H1 (cell line): ENCODE measurements at regions not wholly inside any gene's neighbourhood (a gene's known extent, or its start where the extent isn't known, plus 50 kb on each side); places are given as distances from the start of the nearest gene placed in this dataset.

Source experiments
- CTCF ChIA-PET: fragments of 300-600 bp; sonication (Branson Sonifier 250); formaldehyde crosslinking; loops from one replicate; lab custom pipeline; 2021; ENCODE audit not compliant: partially characterized antibody; lab: Charles Lee
- POLR2A ChIA-PET: fragments of 300-600 bp; sonication (Branson Sonifier 250); formaldehyde crosslinking; loops from one replicate; lab custom pipeline; 2021; ENCODE audit warnings: inconsistent platforms; ENCODE audit not compliant: partially characterized antibody; lab: Charles Lee
- DNase-seq, 2 experiments: peaks; one replicate each; pipeline versions ENCODE4 v3.0.0 to v3.0.0-alpha.2; 2010 to 2022; ENCODE audit warnings: low spot score in 2 of 2, low read depth in 1 of 2, mixed read lengths in 1 of 2
- FAIRE-seq: peaks from 2 replicates; lab custom pipeline; 2011; peaks lifted over from hg19 to GRCh38; lab: Jason Lieb, UNC
- H2AFZ ChIP-seq: 2 replicates; pipeline ENCODE4 v1.8.1; 2012; ENCODE audit warnings: low read length, inconsistent platforms
- H2AK5ac ChIP-seq: 2 replicates; pipeline ENCODE4 v1.6.1; 2013; ENCODE audit warnings: low read depth, low read length
- H2BK120ac ChIP-seq: replicated peaks from 2 replicates; pipeline ENCODE3; 2013; ENCODE audit warnings: low read depth, low read length, inconsistent platforms
- H2BK12ac ChIP-seq: 2 replicates; pipeline ENCODE4 v1.6.1; 2013; ENCODE audit warnings: low read depth, low read length
- H2BK15ac ChIP-seq: 2 replicates; pipeline ENCODE4 v1.6.1; 2013; ENCODE audit warnings: low read length
- H2BK20ac ChIP-seq: 2 replicates; pipeline ENCODE4 v1.6.1; 2013; ENCODE audit warnings: low read length
- H2BK5ac ChIP-seq: 2 replicates; pipeline ENCODE4 v1.6.1; 2013; ENCODE audit warnings: low read depth, low read length
- H3K14ac ChIP-seq: 2 replicates; pipeline ENCODE4 v1.6.1; 2013; ENCODE audit warnings: inconsistent platforms; ENCODE audit not compliant: insufficient read length
- H3K18ac ChIP-seq: 2 replicates; pipeline ENCODE4 v1.6.1; 2013; ENCODE audit warnings: low read length; ENCODE audit errors: extremely low read depth
- H3K23ac ChIP-seq: 2 replicates; pipeline ENCODE4 v1.6.1; 2013; ENCODE audit warnings: inconsistent platforms; ENCODE audit not compliant: insufficient read length
- H3K23me2 ChIP-seq: 2 replicates; pipeline ENCODE4 v1.6.1; 2013; ENCODE audit warnings: low read depth, low read length
- H3K27ac ChIP-seq: 2 replicates; pipeline ENCODE4 v1.6.1; 2011; ENCODE audit warnings: low read depth, low read length, inconsistent platforms
- H3K27me3 ChIP-seq, 4 experiments: replicated peaks in 1 of 4; 1 replicate in 1 of 4; 2 replicates in 3 of 4; pipeline versions ENCODE4 v1.6.1 to v1.8.1; 2011 to 2013; ENCODE audit warnings: low read length in 3 of 4, mild to moderate bottlenecking in 3 of 4, inconsistent platforms in 2 of 4, mixed read lengths in 2 of 4, moderate library complexity in 1 of 4; ENCODE audit not compliant: control insufficient read depth in 3 of 4, insufficient read depth in 3 of 4; ENCODE audit errors: extremely low read depth in 1 of 4
- H3K36me3 ChIP-seq, 4 experiments: 2 replicates each; pipeline versions ENCODE4 v1.6.1 to v1.8.1; 2011 to 2013; ENCODE audit warnings: mild to moderate bottlenecking in 4 of 4, low read length in 3 of 4, moderate library complexity in 2 of 4, control low read depth in 1 of 4, inconsistent platforms in 1 of 4; ENCODE audit not compliant: insufficient read depth in 4 of 4, control insufficient read depth in 2 of 4
- H3K4ac ChIP-seq: replicated peaks from 2 replicates; pipeline ENCODE3; 2013; ENCODE audit warnings: low read length, low read depth, mixed read lengths, inconsistent platforms; ENCODE audit not compliant: insufficient read length
- H3K4me1 ChIP-seq, 4 experiments: replicated peaks in 1 of 4; 1 replicate in 1 of 4; 2 replicates in 3 of 4; pipeline versions ENCODE4 v1.6.1 to v1.8.1; 2011 to 2013; ENCODE audit warnings: low read length in 3 of 4, inconsistent platforms in 2 of 4, mixed read lengths in 1 of 4; ENCODE audit not compliant: insufficient read depth in 4 of 4, control insufficient read depth in 3 of 4
- H3K4me2 ChIP-seq, 2 experiments: 2 replicates each; pipeline versions ENCODE4 v1.6.1 to v1.8.1; 2011 to 2013; ENCODE audit warnings: low read depth in 2 of 2, low read length in 2 of 2, control low read depth in 1 of 2, inconsistent platforms in 1 of 2, mild to moderate bottlenecking in 1 of 2; ENCODE audit not compliant: insufficient read depth in 1 of 2
- H3K4me3 ChIP-seq, 4 experiments: fragments of 200-600, 300-600 bp in 1 of 4; sonication (generic), shearing (Covaris generic), sonication (Bioruptor Twin) in 1 of 4; 2 replicates each; pipeline versions ENCODE4 v1.5.1 to v1.8.1; 2011 to 2016; ENCODE audit warnings: low read length in 4 of 4, low read depth in 3 of 4, control low read depth in 2 of 4, inconsistent platforms in 2 of 4, mild to moderate bottlenecking in 2 of 4, mixed read lengths in 1 of 4, moderate library complexity in 1 of 4; ENCODE audit not compliant: insufficient read depth in 2 of 4; ENCODE audit errors: extremely low read depth in 1 of 4
- H3K56ac ChIP-seq: replicated peaks from 2 replicates; pipeline ENCODE3; 2013; ENCODE audit warnings: low read depth, mild to moderate bottlenecking, mixed read lengths, low read length, inconsistent platforms; ENCODE audit not compliant: insufficient read length
- H3K79me1 ChIP-seq: 2 replicates; pipeline ENCODE4 v1.6.1; 2013; ENCODE audit warnings: low read depth, low read length, control low read depth
- H3K79me2 ChIP-seq, 2 experiments: 2 replicates each; pipeline versions ENCODE4 v1.6.1 to v1.8.1; 2012 to 2013; ENCODE audit warnings: low read length in 2 of 2, mild to moderate bottlenecking in 2 of 2, inconsistent platforms in 1 of 2; ENCODE audit not compliant: insufficient read depth in 2 of 2, control insufficient read depth in 1 of 2
- H3K9ac ChIP-seq, 4 experiments: replicated peaks in 1 of 4; 1 replicate in 1 of 4; 2 replicates in 3 of 4; pipeline versions ENCODE4 v1.6.1 to v1.8.1; 2011 to 2013; ENCODE audit warnings: low read depth in 3 of 4, low read length in 3 of 4, control low read depth in 2 of 4, mild to moderate bottlenecking in 2 of 4, moderate library complexity in 2 of 4, inconsistent platforms in 1 of 4; ENCODE audit errors: extremely low read depth in 1 of 4
- H3K9me3 ChIP-seq, 2 experiments: 2 replicates each; pipeline versions ENCODE4 v1.6.1 to v1.8.1; 2012 to 2013; ENCODE audit warnings: mild to moderate bottlenecking in 2 of 2, moderate library complexity in 2 of 2, control low read depth in 1 of 2, inconsistent platforms in 1 of 2, low read depth in 1 of 2, low read length in 1 of 2, mixed read lengths in 1 of 2; ENCODE audit not compliant: insufficient read depth in 2 of 2
- H4K20me1 ChIP-seq, 2 experiments: replicated peaks in 1 of 2; 2 replicates each; pipeline versions ENCODE3 to v1.8.1; 2011 to 2013; ENCODE audit warnings: inconsistent platforms in 2 of 2, low read length in 2 of 2, mild to moderate bottlenecking in 1 of 2; ENCODE audit not compliant: insufficient read depth in 2 of 2, control insufficient read depth in 1 of 2
- H4K5ac ChIP-seq: 2 replicates; pipeline ENCODE4 v1.6.1; 2013; ENCODE audit warnings: low read length, low read depth, mixed read lengths, inconsistent platforms; ENCODE audit not compliant: insufficient read length
- H4K8ac ChIP-seq: 2 replicates; pipeline ENCODE4 v1.8.0; 2013; ENCODE audit warnings: mild to moderate bottlenecking, moderate library complexity, low read length, inconsistent platforms; ENCODE audit not compliant: insufficient read depth; ENCODE audit errors: extremely low read depth
- H4K91ac ChIP-seq: replicated peaks from 2 replicates; pipeline ENCODE3; 2013; ENCODE audit warnings: low read length, mixed read lengths, inconsistent platforms; ENCODE audit not compliant: insufficient read length
- CBX8 ChIP-seq: fragments of 300-800, 300-1000 bp; sonication (generic); IDR thresholded peaks from 2 replicates; pipeline ENCODE4 v1.7.1; 2016; ENCODE audit warnings: low read depth, low read length, borderline replicate concordance
- CEBPB ChIP-seq: IDR thresholded peaks from 2 replicates; pipeline ENCODE4 v1.6.1; 2012; ENCODE audit warnings: low read depth, low read length
- EGR1 ChIP-seq: IDR thresholded peaks from 2 replicates; pipeline ENCODE4 v1.6.1; 2011; ENCODE audit warnings: low read depth, low read length, borderline replicate concordance
- HDAC6 ChIP-seq: IDR thresholded peaks from one replicate; pipeline ENCODE4 v1.7.1; 2012; ENCODE audit warnings: low read depth, mild to moderate bottlenecking, inconsistent platforms, low read length, moderate library complexity
- MAX ChIP-seq: IDR thresholded peaks from 2 replicates; pipeline ENCODE4 v1.6.1; 2012; ENCODE audit warnings: inconsistent platforms
- NANOG ChIP-seq: IDR thresholded peaks from 2 replicates; pipeline ENCODE4 v1.6.1; 2011; ENCODE audit warnings: low read length, low read depth, mild to moderate bottlenecking, inconsistent platforms; ENCODE audit not compliant: insufficient read depth, poor library complexity, severe bottlenecking
- POLR2A ChIP-seq, 2 experiments: IDR thresholded peaks; 1 replicate in 1 of 2; 2 replicates in 1 of 2; pipeline ENCODE4 v1.6.1; 2011; ENCODE audit warnings: low read depth in 2 of 2, low read length in 2 of 2, mild to moderate bottlenecking in 2 of 2; ENCODE audit errors: control extremely low read depth in 1 of 2
- POLR2AphosphoS5 ChIP-seq: IDR thresholded peaks from 2 replicates; pipeline ENCODE4 v1.6.1; 2011; ENCODE audit warnings: low read depth, low read length
- POU5F1 ChIP-seq: IDR thresholded peaks from 2 replicates; pipeline ENCODE4 v1.6.1; 2011; ENCODE audit warnings: low read depth, mild to moderate bottlenecking, low read length, moderate library complexity
- RBBP5 ChIP-seq: IDR thresholded peaks from 2 replicates; pipeline ENCODE4 v1.7.1; 2012; ENCODE audit warnings: low read depth, mild to moderate bottlenecking, inconsistent platforms, low read length, moderate library complexity, borderline replicate concordance
- SP2 ChIP-seq: IDR thresholded peaks from 2 replicates; pipeline ENCODE4 v1.6.1; 2012; ENCODE audit warnings: mild to moderate bottlenecking, low read length, inconsistent platforms
- SRF ChIP-seq: IDR thresholded peaks from 2 replicates; pipeline ENCODE4 v1.6.1; 2011; ENCODE audit warnings: mild to moderate bottlenecking, low read depth, low read length, moderate library complexity
- TCF12 ChIP-seq: IDR thresholded peaks from 2 replicates; pipeline ENCODE4 v1.6.1; 2011; ENCODE audit warnings: low read depth, mild to moderate bottlenecking, low read length
- ZNF274 ChIP-seq: IDR thresholded peaks from 2 replicates; pipeline ENCODE4 v1.7.0; 2012; ENCODE audit warnings: low read length, borderline replicate concordance; ENCODE audit errors: extremely low read depth
- TF ChIP-seq, protein P1 (sequence below): IDR thresholded peaks from 2 replicates; pipeline ENCODE4 v1.6.1; 2011; ENCODE audit warnings: low read depth, mild to moderate bottlenecking, low read length; ENCODE audit not compliant: insufficient read depth
- TF ChIP-seq, protein P2 (sequence below): IDR thresholded peaks from 2 replicates; pipeline ENCODE4 v1.6.1; 2012; ENCODE audit warnings: inconsistent platforms

- CTCF ChIA-PET: interaction anchor here (1.6 kb wide), 1 partner anchor 397 kb away, joined by 4 read pairs; no protein-coding TSS in a partner anchor
- Histone ChIP-seq H2AK5ac (no peak overlapping the region), H3K9ac (no peak overlapping the region), H3K27ac (no peak overlapping the region), H2BK5ac (no peak overlapping the region), H3K4me3 (no peak overlapping the region), H3K36me3 (no peaks in the 10 kb centered on the region), H3K18ac (no peak overlapping the region), H4K91ac (no peak overlapping the region), H4K5ac (no peak overlapping the region), H3K9me3 (no peaks in the 10 kb centered on the region), H2BK12ac (no peak overlapping the region), H4K8ac (no peak overlapping the region), H3K79me1 (no peaks in the 10 kb centered on the region), H2AFZ (no peak overlapping the region), H3K23ac (no peak overlapping the region), H3K23me2 (no peaks in the 10 kb centered on the region), H3K79me2 (no peaks in the 10 kb centered on the region), H2BK120ac (no peak overlapping the region), H3K4me2 (no peak overlapping the region), H3K4me1 (no peaks in the 10 kb centered on the region), H3K27me3 (no peaks in the 10 kb centered on the region), H3K56ac (no peak overlapping the region), H3K4ac (no peak overlapping the region), H2BK15ac (no peak overlapping the region), H4K20me1 (no peaks in the 10 kb centered on the region), H3K14ac (no peak overlapping the region), H2BK20ac (no peak overlapping the region)
- FAIRE-seq (no peak), DNase-seq (no peak)
- TF ChIP-seq, protein P1, sequence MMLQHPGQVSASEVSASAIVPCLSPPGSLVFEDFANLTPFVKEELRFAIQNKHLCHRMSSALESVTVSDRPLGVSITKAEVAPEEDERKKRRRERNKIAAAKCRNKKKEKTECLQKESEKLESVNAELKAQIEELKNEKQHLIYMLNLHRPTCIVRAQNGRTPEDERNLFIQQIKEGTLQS: no peak
- TF ChIP-seq NANOG: no peak
- no peak for TF ChIP-seq POU5F1
- TF ChIP-seq RBBP5: no peak
- TF ChIP-seq ZNF274: no peak
- TF ChIP-seq TCF12: no peak
- no peak for TF ChIP-seq CEBPB
- TF ChIP-seq, protein P2, sequence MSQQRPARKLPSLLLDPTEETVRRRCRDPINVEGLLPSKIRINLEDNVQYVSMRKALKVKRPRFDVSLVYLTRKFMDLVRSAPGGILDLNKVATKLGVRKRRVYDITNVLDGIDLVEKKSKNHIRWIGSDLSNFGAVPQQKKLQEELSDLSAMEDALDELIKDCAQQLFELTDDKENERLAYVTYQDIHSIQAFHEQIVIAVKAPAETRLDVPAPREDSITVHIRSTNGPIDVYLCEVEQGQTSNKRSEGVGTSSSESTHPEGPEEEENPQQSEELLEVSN: no peak
- TF ChIP-seq SRF: no peak
- no peak for TF ChIP-seq SP2
- TF ChIP-seq MAX: no peak
- TF ChIP-seq CBX8: no peak
- no peak for TF ChIP-seq POLR2AphosphoS5
- no peak for TF ChIP-seq HDAC6
- TF ChIP-seq EGR1: no peak
- TF ChIP-seq POLR2A (IDR thresholded peaks at IDR 0.05; ENCODE audit: control extremely low read depth in 1 of 2, low read depth in 2 of 2, low read length in 2 of 2): no peak
- POLR2A ChIA-PET: interaction anchor here (0.7 kb wide), 1 partner anchor 9 kb away, joined by 3 read pairs; no protein-coding TSS in a partner anchor
These were observed 172.3 kb upstream of the NREP start for GRCh38 chr5:111929261-111929660.
